GM12872 (cell line): ENCODE measurements at regions not wholly inside any gene's neighbourhood (a gene's known extent, or its start where the extent isn't known, plus 50 kb on each side); places are given as distances from the start of the nearest gene placed in this dataset.
A peak's percentile ranks its signal among the peaks of the same experiment; 100 is the strongest.

ENCODE experiments used
- TF ChIP-seq, protein P1 (sequence below): IDR thresholded peaks from 3 replicates; pipeline ENCODE4 v1.5.1; 2011; ENCODE audit warnings: low read depth, mild to moderate bottlenecking, low read length, moderate library complexity; ENCODE audit not compliant: insufficient read depth

DNA sequence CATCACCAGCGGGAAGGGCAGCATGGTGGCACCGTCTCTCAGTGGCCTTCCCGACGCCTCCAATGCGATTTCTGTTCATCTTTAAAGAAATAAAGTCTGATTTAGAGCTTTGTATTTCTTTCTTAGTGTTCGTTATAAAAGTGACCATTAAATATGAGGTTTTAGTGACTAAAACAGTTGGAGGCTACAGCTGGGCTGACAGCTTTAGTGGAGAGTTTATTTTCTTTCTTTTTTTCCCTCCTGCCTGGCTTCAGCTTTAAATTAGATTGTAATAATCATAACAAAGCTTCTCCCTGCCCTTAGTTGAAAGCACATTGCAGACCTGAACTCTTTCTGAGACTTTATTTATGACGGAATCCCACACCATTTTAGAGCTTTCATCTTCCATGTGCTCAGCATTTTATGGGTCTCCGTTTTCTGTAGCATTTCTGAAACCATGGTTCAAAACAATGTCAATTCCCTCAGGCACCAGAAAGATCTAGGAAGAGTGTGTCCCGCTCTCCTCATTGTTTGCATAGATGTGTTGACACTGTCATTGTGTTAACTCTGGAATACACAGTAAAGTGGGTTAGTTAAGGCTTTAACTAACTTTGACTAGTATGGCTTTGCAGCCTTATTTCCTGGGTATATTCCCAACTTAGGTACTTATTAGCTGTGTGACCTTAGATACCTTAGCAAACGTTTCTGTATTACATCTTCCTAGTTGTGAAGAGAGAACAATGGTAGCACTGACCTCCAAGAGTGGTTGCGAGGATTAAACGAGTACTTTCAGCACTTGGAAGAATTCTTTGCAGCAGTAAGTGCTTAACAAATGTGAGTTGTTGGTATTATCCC is 97.4 kb upstream of the PGRMC2 start:
- TF ChIP-seq, protein P1, sequence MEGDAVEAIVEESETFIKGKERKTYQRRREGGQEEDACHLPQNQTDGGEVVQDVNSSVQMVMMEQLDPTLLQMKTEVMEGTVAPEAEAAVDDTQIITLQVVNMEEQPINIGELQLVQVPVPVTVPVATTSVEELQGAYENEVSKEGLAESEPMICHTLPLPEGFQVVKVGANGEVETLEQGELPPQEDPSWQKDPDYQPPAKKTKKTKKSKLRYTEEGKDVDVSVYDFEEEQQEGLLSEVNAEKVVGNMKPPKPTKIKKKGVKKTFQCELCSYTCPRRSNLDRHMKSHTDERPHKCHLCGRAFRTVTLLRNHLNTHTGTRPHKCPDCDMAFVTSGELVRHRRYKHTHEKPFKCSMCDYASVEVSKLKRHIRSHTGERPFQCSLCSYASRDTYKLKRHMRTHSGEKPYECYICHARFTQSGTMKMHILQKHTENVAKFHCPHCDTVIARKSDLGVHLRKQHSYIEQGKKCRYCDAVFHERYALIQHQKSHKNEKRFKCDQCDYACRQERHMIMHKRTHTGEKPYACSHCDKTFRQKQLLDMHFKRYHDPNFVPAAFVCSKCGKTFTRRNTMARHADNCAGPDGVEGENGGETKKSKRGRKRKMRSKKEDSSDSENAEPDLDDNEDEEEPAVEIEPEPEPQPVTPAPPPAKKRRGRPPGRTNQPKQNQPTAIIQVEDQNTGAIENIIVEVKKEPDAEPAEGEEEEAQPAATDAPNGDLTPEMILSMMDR: no peak

DNA sequence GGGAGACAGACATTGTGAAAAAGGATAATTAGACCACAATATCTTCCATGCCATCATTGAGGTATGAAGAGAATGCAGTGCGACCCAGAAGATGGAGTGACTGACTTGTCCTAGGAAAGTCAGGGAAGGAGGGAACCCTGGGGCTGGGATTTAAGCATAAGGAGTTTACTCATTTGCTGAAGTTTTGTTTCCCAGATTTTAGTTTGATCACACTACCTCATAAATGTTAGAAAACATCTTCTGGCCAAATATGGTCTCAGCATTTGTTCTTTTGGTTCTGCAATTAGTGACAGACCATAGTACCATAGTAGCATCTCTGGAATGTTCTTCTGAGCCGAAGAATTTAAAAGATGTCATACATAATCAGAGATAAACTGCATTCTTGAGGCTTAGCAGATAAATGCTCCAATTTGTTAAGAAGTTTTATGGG is 96.5 kb upstream of the PGRMC2 start:
- TF ChIP-seq, protein P1: no peak

DNA sequence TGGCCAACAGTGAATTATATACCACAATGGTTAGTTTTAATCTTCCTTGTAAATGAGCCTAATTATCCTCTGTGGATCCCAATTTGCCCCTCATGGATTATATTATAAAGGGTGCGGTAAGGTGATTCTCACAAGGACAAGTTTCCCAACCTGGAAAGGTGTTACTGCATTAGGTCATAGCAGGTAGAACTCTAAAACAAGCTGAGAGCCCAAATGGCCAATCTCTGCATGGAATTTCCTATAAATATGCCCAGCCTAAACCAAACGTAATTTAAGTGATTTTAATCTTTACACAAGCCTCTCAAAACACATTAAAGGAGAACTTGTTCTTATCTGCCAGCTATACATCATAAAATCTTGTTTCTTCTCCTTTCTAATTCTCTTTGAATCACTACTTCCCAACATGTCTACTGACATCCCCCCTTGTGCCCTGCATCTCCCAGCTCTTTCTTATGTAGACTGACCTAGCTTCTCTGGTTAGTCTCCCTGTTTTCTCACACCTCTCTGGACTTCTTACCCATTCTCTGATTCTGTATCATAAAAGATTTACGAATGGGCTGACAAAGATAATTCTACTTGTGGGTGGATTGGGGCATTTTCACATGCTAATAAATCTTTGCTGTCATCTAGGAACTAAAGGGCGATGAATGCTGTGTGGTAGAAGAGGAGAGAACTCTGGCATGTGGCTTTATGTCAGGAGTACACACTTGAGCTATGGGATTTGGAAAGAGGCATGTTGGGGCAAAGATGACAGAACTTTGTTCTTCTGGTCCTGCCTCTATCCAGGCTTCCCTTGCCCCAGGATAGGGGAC is 94.3 kb upstream of the PGRMC2 start:
- TF ChIP-seq, protein P1: no peak

DNA sequence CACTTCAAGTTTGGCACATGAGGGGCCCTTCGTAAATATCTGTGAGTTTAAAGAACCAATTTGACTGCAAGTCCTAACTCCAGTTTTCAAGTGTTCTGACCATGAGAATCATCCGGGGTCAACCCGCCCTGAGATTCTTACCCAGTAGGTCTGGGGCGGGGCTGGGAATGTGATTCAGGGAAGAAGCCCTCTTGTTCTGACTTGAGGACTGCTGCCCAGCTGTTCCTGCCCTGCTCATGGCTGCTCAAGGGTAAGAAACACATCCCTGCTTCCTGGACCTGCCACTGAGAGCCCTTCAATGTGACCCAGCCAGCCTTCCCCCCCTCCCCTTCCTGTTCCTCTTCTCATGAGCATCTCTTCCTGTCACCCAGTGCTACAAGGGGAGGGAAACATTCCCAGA is 92.7 kb upstream of the PGRMC2 start:
- TF ChIP-seq, protein P1: no peak

DNA sequence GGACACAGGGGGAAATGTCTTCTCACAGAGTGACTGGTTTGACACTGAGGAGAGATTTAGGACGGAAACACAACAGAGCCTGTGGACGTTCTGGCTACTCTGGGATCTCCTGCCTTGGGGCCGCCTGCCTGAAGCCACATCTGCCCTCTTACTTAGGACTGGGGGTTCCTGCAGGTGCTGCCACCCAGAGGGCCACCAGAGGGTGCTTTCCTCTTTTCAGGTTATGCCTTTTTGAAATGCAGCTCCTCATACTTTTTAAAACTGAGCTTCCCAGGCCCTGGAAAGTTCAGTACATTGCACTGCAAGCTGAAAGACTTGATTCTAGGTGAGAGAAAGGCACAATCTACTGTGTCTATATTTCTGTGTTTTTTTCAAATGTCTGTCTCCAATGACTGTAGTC is 92.2 kb upstream of the PGRMC2 start:
- TF ChIP-seq, protein P1: peak; percentile 68

DNA sequence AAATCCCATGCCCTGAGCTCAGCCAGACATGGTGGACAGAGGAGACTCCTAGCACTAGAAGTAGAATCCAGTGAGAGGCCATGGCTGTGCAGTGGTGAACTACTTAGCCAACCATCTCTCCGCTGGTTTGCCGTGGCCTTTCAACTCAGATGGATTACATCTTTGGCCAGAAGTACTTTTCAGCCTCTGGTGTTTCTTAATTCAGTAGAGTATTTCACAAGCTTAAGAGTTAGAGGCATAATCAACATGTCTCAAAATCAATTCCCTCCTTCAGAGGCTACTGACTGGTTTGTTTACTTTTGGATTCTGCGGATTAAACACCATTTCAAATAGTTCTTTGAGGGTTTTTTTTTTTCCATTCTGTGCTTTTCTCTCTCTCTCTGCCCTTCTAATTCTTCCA is 91.1 kb upstream of the PGRMC2 start:
- TF ChIP-seq, protein P1: no peak

DNA sequence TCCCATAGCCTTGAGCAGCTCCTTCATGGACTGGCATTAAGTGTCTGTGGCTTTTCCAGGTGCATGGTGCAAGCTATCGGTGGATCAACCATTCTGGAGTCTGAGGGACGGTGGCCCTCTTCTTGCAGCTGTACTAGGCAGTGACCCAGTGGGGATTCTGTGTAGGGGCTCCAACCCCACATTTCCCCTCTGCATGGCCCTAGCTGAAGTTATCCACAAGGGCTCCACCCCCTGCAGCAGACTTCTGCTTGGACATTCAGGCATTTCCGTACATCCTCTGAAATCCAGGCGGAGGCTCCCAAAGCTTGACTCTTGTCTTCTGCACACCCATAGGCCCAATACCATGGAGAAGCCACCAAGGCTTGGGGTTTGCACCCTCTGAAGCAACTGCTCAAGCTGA is 89.3 kb upstream of the PGRMC2 start:
- TF ChIP-seq, protein P1: no peak
